ENCODE measurements at regions not wholly inside any gene's neighbourhood (a gene's known extent, or its start where the extent isn't known, plus 50 kb on each side); places are given as distances from the start of the nearest gene placed in this dataset.

GRCh38 chr13:109425821-109426689 is 360.3 kb downstream of the IRS2 start:
- ATAC-seq, result no peak
- Histone ChIP-seq H3K9ac (ENCODE audit: low read length) (no peak overlapping the region), H3K4me3 (replicated peaks in 1 of 2; ENCODE audit: low read depth in 1 of 2, low read length in 2 of 2) (no peak overlapping the region), H3K9me3 (ENCODE audit: control insufficient read depth in 1 of 2, insufficient read depth in 1 of 2, low read depth in 1 of 2, low read length in 2 of 2) (no peaks in the 10 kb centered on the region), H3K27me3 (ENCODE audit: insufficient read depth, low read length) (no peaks in the 10 kb centered on the region), H3K36me3 (ENCODE audit: control insufficient read depth in 1 of 2, insufficient read depth in 2 of 2, low read length in 2 of 2) (no peaks in the 10 kb centered on the region), H3K4me2 (ENCODE audit: low read length) (no peak overlapping the region), H4K20me1 (ENCODE audit: insufficient read depth) (no peaks in the 10 kb centered on the region), H3K4me1 (ENCODE audit: control insufficient read depth in 1 of 2, insufficient read depth in 2 of 2, low read length in 2 of 2) (no peaks in the 10 kb centered on the region), H3K27ac (ENCODE audit: low read depth, low read length) (no peak overlapping the region), H3K9me2 (ENCODE audit: insufficient read depth) (no peaks in the 10 kb centered on the region), H3K79me2 (ENCODE audit: insufficient read depth, low read length) (no peaks in the 10 kb centered on the region), H2AFZ (ENCODE audit: low read depth, low read length, poor library complexity, severe bottlenecking) (no peak overlapping the region)
- RAD21 ChIA-PET (ENCODE audit: low non-redundant PET in 1 of 2, low total read pairs in 2 of 2, uncharacterized antibody in 2 of 2, unreplicated experiment in 2 of 2), result no interaction called here
- POLR2A ChIA-PET, result no interaction called here
- CTCF ChIA-PET, result no interaction called here
- intact Hi-C loops (cut with micrococcal nuclease), result no loop called here
- TF ChIP-seq REST (IDR thresholded peaks at IDR 0.05; ENCODE audit: low read depth) (no peak), EZH2phosphoT487 (IDR thresholded peaks at IDR 0.05; ENCODE audit: borderline replicate concordance) (no peak), JUND (IDR thresholded peaks at IDR 0.05) (no peak), TCF7L2 (IDR thresholded peaks at IDR 0.05; ENCODE audit: borderline replicate concordance, extremely low read depth, insufficient read depth, insufficient read length) (no peak), SRF (IDR thresholded peaks at IDR 0.05; ENCODE audit: low read depth) (no peak), SP1 (IDR thresholded peaks at IDR 0.05; ENCODE audit: low read depth) (no peak), ZBTB33 (IDR thresholded peaks at IDR 0.05; ENCODE audit: extremely low read depth, insufficient replicate concordance, low read length) (no peak), FOSL1 (IDR thresholded peaks at IDR 0.05; ENCODE audit: low read depth) (no peak), CBX3 (IDR thresholded peaks at IDR 0.05; ENCODE audit: low read depth) (no peak), EGR1 (IDR thresholded peaks at IDR 0.05; ENCODE audit: low read depth) (no peak), CEBPB (IDR thresholded peaks at IDR 0.05; ENCODE audit: low read depth) (no peak), POLR2A (IDR thresholded peaks at IDR 0.05; ENCODE audit: borderline replicate concordance, extremely low read depth, insufficient read depth, insufficient read length) (no peak), MAX (IDR thresholded peaks at IDR 0.05) (no peak), EZH2 (IDR thresholded peaks at IDR 0.05) (no peak), ZNF274 (IDR thresholded peaks at IDR 0.05; ENCODE audit: low read depth, low read length) (no peak), YY1 (IDR thresholded peaks at IDR 0.05; ENCODE audit: extremely low read depth, insufficient replicate concordance, low read depth, low read length) (no peak)
- DNase-seq (ENCODE audit: low read depth, low spot score), result no peak
- BruUV-seq (replicated peaks), result no TSS peak

Data from HCT116 (cell line).